Activated CD4-positive, alpha-beta T cell treated with anti-CD3 and anti-CD28 coated beads, Interleukin-2, amount 50 U/mL, for 4 hours (primary cell): ENCODE measurements at regions not wholly inside any gene's neighbourhood (a gene's known extent, or its start where the extent isn't known, plus 50 kb on each side); places are given as distances from the start of the nearest gene placed in this dataset.

Experiments
- DNase-seq, 2 experiments: peaks; one replicate each; pipeline ENCODE4 v3.0.0-alpha.2; 2020

- DNase-seq: no peak
Observed at GRCh38 chr1:58893257-58893869, 109.5 kb upstream of the JUN start.

- DNase-seq: no peak
Observed at GRCh38 chr1:58895082-58895481, 111.2 kb upstream of the JUN start.

GRCh38 chr1:58895559-58896145 is 111.8 kb upstream of the JUN start:
- DNase-seq: no peak

GRCh38 chr1:58896246-58897183 is 112.7 kb upstream of the JUN start:
- no peak for DNase-seq

GRCh38 chr1:58898739-58899586 is 115.1 kb upstream of the JUN start:
- DNase-seq: no peak

- no peak for DNase-seq
Observed at GRCh38 chr1:58899587-58900271, 115.9 kb upstream of the JUN start.

GRCh38 chr1:58900396-58900795 is 116.5 kb upstream of the JUN start:
- DNase-seq: no peak

- DNase-seq: no peak
Observed at GRCh38 chr1:58901008-58901407, 117.2 kb upstream of the JUN start.

- DNase-seq: no peak
Observed at GRCh38 chr1:58902830-58903513, 119.1 kb upstream of the JUN start.

- DNase-seq: peak; percentile 65 to 72
Observed at GRCh38 chr1:58903514-58904298, 119.9 kb upstream of the JUN start.

- no peak for DNase-seq
Observed at GRCh38 chr1:58904299-58905125, 120.7 kb upstream of the JUN start.

- no peak for DNase-seq
Observed at GRCh38 chr1:58905126-58905490, 121.3 kb upstream of the JUN start.

GRCh38 chr1:58905628-58906221 is 121.9 kb upstream of the JUN start:
- DNase-seq: no peak

GRCh38 chr1:58907398-58907797 is 123.6 kb upstream of the JUN start:
- no peak for DNase-seq

GRCh38 chr1:58908561-58909560 is 125.0 kb upstream of the JUN start:
- DNase-seq: no peak

- no peak for DNase-seq
Observed at GRCh38 chr1:58909914-58910681, 126.3 kb upstream of the JUN start.

- no peak for DNase-seq
Observed at GRCh38 chr1:58911841-58912499, 128.1 kb upstream of the JUN start.
